ENCODE measurements at regions not wholly inside any gene's neighbourhood (a gene's known extent, or its start where the extent isn't known, plus 50 kb on each side); places are given as distances from the start of the nearest gene placed in this dataset.

DNA sequence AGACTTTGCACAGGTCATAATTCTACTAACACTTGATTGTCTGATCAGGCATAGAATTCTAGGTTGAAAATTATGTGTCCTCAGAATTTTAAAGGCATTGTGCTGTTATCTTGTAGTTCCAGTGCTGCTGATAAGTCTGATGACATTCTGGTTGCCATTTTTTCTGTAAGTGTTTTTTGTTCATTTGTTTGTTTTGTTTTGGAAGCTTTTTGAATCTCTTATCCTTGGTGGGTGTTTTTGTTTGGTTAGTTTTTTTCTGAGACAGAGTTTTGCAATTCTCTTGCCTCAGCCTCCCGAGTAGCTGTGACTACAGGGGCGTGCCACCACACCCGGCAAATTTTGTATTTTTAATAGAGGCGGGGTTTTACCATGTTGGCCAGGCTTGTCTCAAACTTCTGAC is 178.9 kb downstream of the CCDC71L start:
- no peak for DNase-seq (ENCODE audit: low read depth in 2 of 2)

DNA sequence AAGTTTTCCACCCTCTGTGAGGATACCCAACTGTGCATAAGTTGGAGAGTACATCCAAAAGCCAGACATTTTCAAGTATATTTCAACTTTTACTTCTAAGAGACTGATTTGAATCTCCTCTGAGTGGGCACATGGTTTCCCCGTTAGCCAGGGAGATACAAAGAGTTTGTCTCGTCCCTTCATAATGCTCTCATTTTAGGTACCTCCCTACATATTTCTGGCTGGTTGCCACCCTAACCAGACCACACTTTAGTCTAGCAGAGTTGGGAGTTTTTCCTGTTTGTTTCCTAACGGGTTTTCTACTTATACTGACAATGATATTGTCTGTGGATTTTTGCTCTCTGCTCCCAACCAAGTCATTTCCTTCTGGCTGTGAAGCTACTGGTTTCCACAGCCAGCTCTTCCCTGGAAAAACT is 180.3 kb downstream of the CCDC71L start:
- no peak for DNase-seq (ENCODE audit: low read depth in 2 of 2)

DNA sequence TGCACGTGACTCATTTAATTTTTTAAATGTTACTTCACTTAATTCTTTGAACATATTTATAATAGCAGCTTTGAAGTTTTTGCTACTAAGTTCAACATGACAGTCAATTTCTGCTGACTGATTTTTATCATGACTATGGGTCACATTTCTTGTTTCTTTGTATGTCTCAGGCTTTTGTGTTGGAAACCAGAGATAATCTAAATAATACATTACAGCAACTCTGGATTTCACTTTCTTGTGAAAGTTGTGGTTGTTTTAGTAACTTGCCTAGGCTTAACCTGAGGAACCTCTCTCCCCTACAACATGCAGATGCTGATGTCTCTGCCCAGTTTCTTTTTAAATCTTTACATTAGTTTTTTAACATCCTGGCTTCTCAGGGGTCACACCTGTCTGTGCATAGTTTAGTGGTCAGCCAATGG is 180.8 kb downstream of the CCDC71L start:
- no peak for DNase-seq (ENCODE audit: low read depth in 2 of 2)

DNA sequence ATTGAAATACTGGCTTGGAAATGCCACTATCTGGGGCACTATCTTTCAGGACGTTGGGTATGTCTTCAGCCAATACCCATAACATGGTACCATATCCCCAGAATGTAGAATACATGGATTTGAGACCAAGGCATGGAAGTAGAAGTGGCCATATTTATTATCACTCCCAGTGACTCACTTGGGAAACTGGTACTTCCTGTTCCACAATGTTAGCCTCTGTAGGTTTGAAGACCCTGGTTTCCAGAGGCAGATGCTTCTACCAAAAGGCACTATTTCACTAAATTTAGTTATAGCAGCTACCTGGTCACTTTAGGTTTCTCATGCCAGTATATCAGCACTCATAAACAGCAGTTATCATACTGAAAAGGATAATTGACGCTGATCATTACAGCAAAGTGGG is 184.2 kb downstream of the CCDC71L start:
- DNase-seq (ENCODE audit: low read depth in 2 of 2) = no peak

DNA sequence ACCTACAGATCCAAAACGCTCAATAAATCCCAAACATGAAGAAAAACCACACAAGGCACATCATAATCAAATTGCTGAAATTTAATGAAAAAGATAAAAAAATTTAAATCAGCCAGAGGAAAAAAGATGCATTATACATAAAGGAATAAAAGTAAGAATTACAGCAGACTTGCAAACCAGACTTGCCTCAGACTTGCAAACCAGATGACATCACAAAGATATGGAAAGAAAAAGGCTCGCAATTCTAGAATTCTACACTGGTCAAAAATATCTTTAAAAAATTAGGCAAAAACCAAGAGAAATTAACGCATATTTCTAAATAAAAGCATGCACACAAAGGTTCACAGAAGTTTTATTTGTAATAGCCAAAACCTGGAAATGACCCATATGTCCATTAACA is 188.0 kb upstream of the NAMPT start:
- DNase-seq (ENCODE audit: low read depth in 2 of 2) = no peak

DNA sequence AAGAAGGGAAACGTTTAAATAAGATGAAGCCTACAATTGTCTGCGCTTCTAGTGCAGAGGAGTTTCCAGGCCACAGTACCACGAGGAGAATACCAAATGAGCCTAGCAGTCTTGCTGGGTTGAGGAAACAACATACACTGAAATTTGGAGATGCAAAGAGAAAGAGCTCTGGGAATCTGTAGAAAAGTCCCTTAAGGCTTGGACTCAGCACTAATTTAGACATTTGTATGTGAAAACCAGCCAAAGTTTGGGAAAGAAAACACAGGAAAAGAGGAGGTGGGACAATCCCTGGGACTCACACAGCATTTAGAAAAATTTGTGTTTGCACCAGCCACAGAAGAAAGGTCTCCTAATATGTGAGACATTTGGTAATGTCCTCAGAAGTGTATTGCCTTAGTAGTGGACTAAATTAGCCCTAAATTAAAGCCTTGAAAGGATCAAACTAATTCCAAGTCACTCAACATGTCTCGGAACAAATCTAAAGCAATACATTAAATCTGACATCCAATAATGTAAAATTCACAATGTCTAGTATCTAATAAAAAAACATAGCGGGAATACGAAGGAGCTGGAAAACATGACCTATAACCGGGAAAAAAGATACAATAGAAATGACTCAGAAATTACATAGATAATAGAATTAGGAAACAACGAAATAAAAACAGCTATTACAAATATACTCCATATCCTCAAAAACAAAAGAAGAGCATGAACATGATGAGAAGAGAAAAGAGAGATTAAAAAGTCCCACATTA is 187.1 kb upstream of the NAMPT start:
- no peak for DNase-seq (ENCODE audit: low read depth in 2 of 2)

DNA sequence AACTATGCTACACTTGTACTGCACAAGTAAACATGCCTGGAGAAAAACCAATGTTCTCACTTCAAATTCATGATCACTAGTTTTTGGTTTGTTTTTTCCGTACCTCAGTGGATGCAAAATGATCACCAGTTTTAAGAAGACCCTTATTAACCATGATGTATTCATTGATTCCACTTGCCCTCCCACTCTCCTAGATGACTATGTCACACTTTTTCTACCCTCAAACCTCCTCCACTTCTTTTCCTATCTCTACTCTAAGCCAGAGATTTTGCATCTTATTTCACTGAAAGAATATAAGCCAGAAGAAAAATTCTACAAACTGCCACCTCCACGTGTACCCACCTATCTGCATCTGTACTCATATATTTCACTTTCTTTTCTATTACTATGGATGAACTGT is 186.2 kb upstream of the NAMPT start:
- DNase-seq (ENCODE audit: low read depth in 2 of 2) = no peak

DNA sequence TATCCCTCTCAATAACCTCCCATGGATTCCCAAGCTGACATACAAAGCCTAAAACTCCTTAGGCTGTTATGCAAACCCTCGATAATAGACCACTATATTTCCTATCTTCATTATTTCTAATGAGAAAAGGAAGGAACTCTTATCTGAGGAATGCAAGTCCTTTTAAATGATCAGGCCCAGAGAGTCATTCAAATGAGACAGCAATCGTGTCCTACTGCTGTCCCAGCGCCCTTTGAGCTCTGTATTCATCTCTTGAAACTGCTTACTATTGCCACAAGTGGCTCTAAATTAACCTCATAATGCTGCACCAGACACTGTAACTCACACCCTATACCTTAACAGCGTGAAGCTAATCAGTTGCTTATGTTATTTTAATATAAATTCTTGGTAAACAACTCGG is 182.1 kb upstream of the NAMPT start:
- DNase-seq (ENCODE audit: low read depth in 2 of 2) = no peak

DNA sequence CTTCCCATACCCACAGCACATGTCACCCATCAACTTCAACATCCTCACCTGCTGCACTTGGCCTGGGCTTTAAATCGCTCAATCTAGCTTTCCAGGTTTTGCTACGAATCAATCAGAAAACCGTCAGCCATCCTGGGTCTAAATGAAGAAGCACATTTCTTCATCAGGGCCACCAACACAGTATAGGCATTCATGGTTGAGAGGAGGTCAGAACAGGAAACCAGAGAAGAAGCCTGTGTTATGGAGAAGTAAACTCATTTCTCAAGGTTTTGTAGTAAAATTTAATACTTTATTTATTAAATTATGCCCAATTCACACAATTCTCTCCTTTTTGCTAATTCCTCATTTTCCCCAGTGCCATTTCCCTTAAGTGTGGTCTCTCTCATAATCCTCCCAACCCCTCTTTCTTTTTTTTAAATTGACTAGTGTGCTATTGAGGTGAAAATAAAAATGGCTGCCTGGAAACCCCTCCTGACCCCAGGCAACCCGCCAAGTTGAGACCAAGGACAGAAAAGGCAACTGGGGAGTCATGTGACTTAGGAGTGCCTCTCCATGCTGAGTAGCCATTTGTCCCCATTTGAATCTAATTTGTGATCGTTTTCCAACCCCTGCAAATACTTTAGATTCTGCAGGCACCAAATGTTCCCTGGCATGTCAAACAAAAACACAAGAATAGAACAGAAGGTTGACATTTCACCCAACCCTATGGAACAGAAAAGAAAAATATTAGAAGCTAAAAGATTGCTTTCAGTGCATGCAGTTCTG is 181.1 kb upstream of the NAMPT start:
- no peak for DNase-seq (ENCODE audit: low read depth in 2 of 2)

DNA sequence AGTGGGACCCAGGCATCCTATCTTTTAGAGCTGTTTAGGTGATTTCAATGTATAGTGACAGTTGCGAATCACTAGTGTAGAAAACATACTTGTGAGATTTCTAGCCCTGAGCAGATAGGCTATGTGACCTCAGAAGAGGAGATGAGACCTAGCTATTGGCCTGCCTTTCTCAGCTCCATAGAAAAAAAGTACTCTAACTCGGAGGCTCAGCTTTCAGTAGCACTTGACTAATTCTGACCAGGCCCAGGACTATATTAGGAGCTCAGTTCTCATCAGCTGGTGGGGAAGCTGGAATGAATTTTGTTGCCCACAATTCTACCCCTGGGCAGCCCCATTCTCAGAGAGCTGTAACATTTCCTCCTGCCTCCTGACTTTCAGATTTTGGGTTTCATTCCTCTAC is 179.9 kb upstream of the NAMPT start:
- no peak for DNase-seq (ENCODE audit: low read depth in 2 of 2)

DNA sequence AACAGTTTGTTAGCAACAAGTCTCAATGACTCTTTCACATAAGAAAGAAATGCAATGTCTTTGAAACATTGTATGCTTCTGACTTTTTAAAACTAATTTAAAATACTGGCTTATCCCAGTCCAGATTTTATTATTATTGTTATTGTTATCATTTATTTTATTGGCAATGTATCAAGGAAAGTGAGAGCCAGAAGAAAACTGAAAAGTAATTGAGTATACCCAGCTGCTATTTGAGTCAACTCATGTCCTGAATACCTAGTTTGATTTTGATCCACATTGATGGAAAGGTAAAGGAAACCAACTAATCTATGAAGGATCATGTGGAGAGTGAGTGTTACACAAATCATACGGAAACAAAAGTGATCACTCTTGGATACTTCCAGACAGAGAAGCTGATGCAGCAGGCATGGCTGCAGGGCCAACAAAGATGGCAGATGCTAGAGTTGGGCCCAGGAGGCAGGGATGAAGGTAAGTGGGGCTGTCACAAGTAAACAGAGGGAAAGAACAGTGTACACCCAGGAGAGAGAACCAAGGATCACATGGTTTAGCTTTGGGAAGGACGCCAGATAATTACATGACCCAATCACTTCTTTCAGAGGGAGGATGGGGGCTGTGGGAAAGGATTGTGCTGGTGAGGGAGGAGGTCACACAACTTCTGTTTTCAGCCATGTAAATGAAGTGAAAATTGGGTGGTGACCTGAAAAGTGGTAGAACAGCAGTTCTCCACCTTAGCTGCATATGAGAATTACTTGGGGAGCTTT is 179.2 kb upstream of the NAMPT start:
- DNase-seq (ENCODE audit: low read depth in 2 of 2) = no peak

DNA sequence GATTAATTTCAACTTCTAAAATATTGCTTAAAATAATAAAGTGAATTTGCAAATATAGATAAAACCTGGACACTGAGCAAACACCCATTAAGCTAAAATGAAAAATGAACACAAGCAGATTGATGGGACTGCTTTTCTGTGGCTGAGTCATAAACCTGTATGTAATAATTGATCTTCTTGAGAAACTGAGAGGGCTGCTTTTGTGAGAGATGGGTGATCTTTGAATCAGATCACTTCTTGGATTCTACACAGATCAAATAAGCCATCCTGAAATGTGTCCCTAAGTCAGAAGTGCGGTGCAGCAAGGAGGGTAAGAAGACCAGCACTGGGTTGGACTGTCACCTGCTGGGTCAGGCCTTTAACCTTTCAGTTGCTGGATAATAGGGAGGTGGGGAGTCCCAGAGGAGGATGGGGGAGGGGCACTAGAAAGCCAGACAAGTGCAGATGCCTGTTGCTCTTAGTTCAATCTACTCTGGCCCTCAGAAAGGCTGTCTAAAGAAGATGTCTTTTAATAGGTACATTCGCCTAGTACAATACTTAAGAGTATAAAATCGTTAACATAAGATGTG is 178.2 kb upstream of the NAMPT start:
- DNase-seq (ENCODE audit: low read depth in 2 of 2) = no peak

DNA sequence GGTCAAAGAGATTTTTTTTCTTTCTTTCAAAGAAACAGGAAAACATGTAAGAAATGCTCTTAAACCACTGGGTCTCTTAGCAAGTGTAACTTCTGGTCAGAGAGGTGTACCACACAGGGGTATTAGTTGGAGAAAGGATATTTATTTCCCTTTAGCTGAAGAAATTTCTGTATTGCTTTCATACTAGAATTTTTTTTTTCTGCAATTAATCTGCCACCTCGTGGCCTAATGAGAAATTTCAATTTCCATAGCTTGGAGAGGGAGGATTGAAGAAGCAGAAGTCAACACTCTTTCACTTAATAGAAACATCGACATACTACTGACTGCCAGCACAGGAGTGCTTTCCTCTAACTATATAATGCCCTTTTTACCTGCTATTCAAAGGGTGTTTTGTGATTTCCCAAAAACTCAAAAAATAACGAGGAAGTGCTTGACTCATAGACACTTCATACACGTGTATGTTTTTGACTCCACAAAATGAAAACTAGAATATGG is 177.6 kb upstream of the NAMPT start:
- no peak for DNase-seq (ENCODE audit: low read depth in 2 of 2)

DNA sequence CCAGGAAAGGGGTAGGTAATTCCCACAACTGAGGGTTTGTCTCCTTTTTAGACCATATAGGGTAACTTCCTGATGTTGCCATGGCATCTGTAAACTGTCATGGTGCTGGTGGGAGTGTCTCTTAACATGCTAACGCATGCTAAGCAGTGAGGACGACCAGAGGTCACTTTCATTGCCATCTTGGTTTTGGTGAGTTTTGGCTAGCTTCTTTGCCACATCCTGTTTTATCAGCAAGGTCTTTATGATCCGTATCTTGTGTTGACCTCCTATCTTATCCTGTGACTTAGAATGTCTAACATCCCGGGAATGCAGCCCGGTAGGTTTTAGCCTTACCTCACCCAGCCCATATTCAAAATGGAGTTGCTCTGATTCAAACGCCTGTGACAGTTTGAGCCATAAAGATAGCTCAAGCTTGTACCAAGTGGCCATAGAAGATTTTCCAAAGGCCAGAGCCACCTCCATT is 176.0 kb upstream of the NAMPT start:
- DNase-seq (ENCODE audit: low read depth in 2 of 2) = no peak

DNA sequence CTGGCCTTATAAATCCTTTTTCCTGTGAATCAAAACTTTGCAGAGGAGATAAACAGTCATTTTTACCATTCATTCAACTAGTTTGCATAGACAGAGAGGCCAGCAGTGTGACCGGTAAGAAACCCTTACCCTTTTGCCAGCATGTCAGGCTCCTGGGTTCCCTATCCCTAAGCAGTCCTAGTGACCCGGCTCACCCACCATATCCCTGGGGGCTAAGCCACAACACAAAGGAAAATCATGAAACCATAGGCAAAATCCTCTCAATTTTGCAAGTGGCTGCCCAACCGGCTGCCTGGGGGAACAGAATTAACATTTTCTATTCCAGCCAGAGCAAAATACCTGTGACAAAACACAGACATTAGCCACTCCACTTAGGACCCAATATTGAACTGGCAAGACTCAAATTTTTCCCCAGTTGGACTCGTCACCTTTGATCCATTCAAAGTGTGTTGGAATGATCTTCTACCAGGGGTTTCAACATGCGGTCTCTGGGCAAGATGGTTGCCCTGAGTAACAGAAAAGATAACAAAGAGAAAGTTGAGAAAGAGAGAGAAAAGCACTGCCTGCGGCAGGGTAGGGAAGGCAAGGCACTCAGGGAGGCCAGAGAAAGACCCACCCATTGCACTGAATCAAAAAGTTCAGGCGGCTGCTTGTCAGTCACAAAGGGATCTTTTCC is 174.8 kb upstream of the NAMPT start:
- no peak for DNase-seq (ENCODE audit: low read depth in 2 of 2)

DNA sequence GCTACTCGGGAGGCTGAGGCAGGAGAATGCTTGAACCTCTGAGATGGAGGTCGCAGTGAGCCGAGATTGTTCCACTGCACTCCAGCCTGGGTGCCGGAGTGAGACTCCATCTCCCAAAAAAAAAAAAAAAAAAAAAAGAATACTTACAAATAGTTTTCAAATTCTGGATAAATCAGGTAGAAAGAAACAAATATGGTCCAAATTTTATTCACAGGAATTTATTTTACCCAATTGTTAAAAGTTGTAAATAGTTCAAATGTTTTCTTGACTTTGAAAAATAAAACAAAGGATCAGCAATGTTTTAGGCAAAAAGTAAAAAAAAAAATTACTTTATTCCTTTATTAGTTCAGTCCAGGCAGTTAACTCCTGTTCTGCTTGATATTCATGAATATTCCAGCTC is 172.9 kb upstream of the NAMPT start:
- DNase-seq (ENCODE audit: low read depth in 2 of 2) = no peak

DNA sequence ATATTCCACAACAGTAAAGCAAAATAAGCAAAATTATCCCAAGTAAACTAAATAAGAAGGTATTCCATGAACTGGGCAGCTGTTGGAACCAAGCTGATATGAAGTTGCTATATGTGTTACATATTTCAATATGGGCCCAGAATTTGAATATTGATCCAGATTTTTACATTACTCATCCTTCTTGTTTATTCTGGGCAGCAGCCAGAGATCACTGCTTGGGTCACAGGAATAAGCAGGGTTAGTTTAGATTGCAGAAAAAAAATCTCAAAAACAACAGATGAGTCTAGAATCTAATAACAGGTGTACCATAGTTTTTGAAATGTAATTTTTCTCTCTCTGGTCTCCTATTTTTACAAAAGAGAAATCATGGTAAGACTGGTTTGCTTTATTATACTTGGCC is 171.5 kb upstream of the NAMPT start:
- no peak for DNase-seq (ENCODE audit: low read depth in 2 of 2)

DNA sequence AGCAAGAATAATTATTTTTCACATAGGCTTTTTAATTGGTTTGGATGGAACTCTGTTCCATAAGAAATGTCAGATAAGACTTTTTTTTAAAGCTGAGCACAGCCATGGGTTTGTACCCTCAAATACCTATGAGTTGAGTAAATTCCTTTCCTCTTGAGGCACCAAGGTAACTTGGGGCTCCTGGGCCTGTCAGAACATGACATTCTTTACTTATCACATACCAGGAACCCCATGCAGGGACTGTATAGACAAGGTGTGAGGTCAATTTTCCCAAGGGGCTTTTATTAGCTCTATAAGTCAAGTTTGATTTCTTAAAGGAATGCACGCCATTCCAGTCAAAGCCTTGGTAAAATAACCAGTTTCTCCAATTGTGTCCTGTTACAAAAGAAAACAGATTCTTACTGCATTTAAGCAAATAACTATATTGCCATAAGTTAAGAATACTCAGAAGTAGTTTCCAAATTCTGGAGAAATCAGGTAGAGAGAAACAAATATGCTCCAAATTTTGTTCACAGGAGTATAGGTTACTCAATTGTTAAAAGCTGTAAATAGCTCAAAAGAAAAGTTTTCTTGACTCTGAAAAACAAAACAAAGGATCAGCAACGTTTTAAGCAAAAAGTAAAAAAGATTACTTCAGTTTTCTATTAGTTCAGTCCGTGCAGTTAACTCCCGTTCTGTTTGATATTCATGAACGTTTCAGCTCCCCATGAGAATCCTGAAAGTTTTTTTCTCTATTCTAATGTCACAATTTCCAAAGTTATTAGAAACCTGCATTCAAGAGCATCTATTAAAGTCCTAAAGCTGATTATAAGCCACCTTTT is 167.5 kb upstream of the NAMPT start:
- DNase-seq (ENCODE audit: low read depth in 2 of 2) = no peak

DNA sequence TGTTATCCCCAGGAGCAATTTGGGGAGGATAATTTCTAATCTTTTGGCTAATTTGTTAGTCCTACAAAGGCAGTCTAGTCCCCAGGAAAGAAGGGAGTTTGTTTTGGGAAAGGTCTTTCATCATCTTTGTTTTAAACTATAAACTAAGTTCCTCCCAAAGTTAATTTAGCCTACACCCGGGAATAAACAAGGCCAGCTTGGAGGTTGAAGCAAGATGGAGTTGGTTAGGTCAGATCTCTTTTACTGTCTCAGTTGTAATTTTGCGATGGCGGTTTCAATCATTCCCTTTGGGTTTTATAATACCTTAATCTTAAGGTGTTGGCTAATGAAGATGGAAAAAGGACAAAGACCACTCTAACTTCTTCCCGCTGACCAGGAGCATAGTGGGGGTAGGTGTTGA is 166.4 kb upstream of the NAMPT start:
- DNase-seq (ENCODE audit: low read depth in 2 of 2) = no peak

DNA sequence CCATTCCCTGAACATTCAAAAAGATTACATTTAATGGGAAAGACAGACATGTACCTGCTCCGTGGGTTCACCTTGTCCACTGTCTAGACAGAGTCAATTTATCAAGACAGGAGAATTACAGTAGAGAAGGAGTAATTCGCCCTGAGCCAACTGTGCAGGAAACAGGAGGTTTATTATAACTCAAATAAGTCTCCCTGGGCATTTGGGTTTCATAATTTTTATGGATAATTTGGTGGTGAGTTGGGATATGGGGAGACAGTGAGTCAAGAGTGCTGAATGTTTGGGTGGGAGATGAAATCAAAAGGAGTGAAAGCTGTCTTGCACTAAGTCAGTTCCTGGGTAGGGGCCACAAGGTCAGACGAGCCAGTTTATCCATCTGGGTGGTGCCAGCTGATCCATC is 165.9 kb upstream of the NAMPT start:
- DNase-seq (ENCODE audit: low read depth in 2 of 2) = no peak
